Transverse colon (tissue), 4 donors: ENCODE measurements at regions not wholly inside any gene's neighbourhood (a gene's known extent, or its start where the extent isn't known, plus 50 kb on each side); places are given as distances from the start of the nearest gene placed in this dataset.

Experiments used
- DNase-seq: peaks from one replicate; pipeline ENCODE4 v3.0.0-alpha.2; 2019
- H3K27ac ChIP-seq, 4 donors: fragments of 200-600 bp; sonication (generic); 2 replicates each; pipeline ENCODE4 v1.5.1; 2016 to 2018; ENCODE audit warnings: inconsistent platforms in 4 of 4
- H3K27me3 ChIP-seq: fragments of 200-600 bp; sonication (generic); 2 replicates; pipeline ENCODE4 v1.5.1; 2017; ENCODE audit warnings: inconsistent platforms
- H3K36me3 ChIP-seq, 4 donors: fragments of 200-600 bp; sonication (generic); 2 replicates each; pipeline ENCODE4 v1.5.1; 2017 to 2019; ENCODE audit warnings: inconsistent platforms in 4 of 4
- H3K4me1 ChIP-seq, 4 donors: fragments of 200-600 bp; sonication (generic); 2 replicates each; pipeline ENCODE4 v1.5.1; 2017 to 2020; ENCODE audit warnings: inconsistent platforms in 4 of 4
- H3K4me3 ChIP-seq, 4 donors: fragments of 200-600 bp; sonication (generic); 1 replicate in 1 of 4; 2 replicates in 3 of 4; pipeline versions ENCODE4 v1.5.1 to v1.6.1; 2017 to 2019; ENCODE audit warnings: inconsistent platforms in 4 of 4
- H3K9me3 ChIP-seq, 2 donors: fragments of 200-600 bp; sonication (generic); 2 replicates each; pipeline ENCODE4 v1.5.1; 2017 to 2019; ENCODE audit warnings: inconsistent platforms in 2 of 2
- CTCF ChIP-seq, 5 experiments: fragments of 200-600 bp in 3 of 5; fragments of 450-650 bp in 2 of 5; sonication (generic) in 3 of 5; IDR thresholded peaks; 1 replicate in 2 of 5; 2 replicates in 3 of 5; pipeline ENCODE4 v1.5.1; 2016 to 2017; ENCODE audit warnings: antibody characterized with exemption in 5 of 5, inconsistent platforms in 3 of 5, mild to moderate bottlenecking in 2 of 5, moderate library complexity in 1 of 5
- EP300 ChIP-seq: sonication (generic); formaldehyde crosslinking; IDR thresholded peaks from one replicate; pipeline ENCODE4 v1.6.1; 2017; ENCODE audit warnings: antibody characterized with exemption, low read depth
- POLR2A ChIP-seq: fragments of 450-650 bp; IDR thresholded peaks from one replicate; pipeline ENCODE4 v1.6.1; 2016; ENCODE audit warnings: antibody characterized with exemption, mild to moderate bottlenecking, moderate library complexity
- POLR2AphosphoS5 ChIP-seq, 3 donors: sonication (generic); formaldehyde crosslinking; IDR thresholded peaks; one replicate each; pipeline ENCODE4 v1.6.1; 2016; ENCODE audit warnings: antibody characterized with exemption in 3 of 3
- WGBS, 2 donors: methylation state at CpG; one replicate each; pipeline ENCODE4 v1.1.5; 2018; ENCODE audit warnings: low coverage in 1 of 2; 5-methylcytosine and 5-hydroxymethylcytosine counted together
- in situ Hi-C, 4 donors: fragments of 200-750 bp; cut with MboI; loops; one replicate each; pipeline versions ENCODE4 v1.15.0 to v1.15.1; 2017; ENCODE audit warnings: low sequenced_read_pairs in 3 of 4, low pct_ligation_motif_present in 1 of 4, low pct_unique_long_range_greater_than_20kb in 1 of 4
- intact Hi-C: fragments of 100-400 bp; cut with DNase I; formaldehyde crosslinking; loops from one replicate; pipeline ENCODE4 v1.15.1; 2023; ENCODE audit warnings: low total_unique reads

GRCh38 chr21:16072221-16072620 is 342.4 kb downstream of the USP25 start:
- no peak for DNase-seq
- H3K4me3 ChIP-seq: no peak overlapping the region
- no peaks in the 10 kb centered on the region for H3K36me3 ChIP-seq
- 82 to 90% methylated on average over 3 of the region's 3 CpGs for WGBS, 2 donors
- intact Hi-C loops: no loop called here
- no peaks in the 10 kb centered on the region for H3K9me3 ChIP-seq
- H3K27me3 ChIP-seq: no peaks in the 10 kb centered on the region
- no peak for TF ChIP-seq EP300
- TF ChIP-seq POLR2A: no peak
- no peak for TF ChIP-seq POLR2AphosphoS5 (IDR thresholded peaks at IDR 0.05)
- TF ChIP-seq CTCF (IDR thresholded peaks at IDR 0.05): no peak
- in situ Hi-C loops: no loop called here
- no peak overlapping the region for H3K27ac ChIP-seq
- no peaks in the 10 kb centered on the region for H3K4me1 ChIP-seq

GRCh38 chr21:16072737-16073136 is 343.0 kb downstream of the USP25 start:
- H3K36me3 ChIP-seq: no peaks in the 10 kb centered on the region
- H3K27me3 ChIP-seq: no peaks in the 10 kb centered on the region
- DNase-seq: no peak
- no peaks in the 10 kb centered on the region for H3K9me3 ChIP-seq
- no peak for TF ChIP-seq EP300
- 48 to 53% methylated on average over 6 of the region's 6 CpGs for WGBS, 2 donors
- intact Hi-C loops: no loop called here
- H3K4me3 ChIP-seq: no peak overlapping the region
- no peak overlapping the region for H3K27ac ChIP-seq
- no peaks in the 10 kb centered on the region for H3K4me1 ChIP-seq
- in situ Hi-C loops: no loop called here

GRCh38 chr21:16073586-16073985 is 343.8 kb downstream of the USP25 start:
- 52 to 79% methylated on average over 2 of the region's 2 CpGs for WGBS, 2 donors
- no peak overlapping the region for H3K27ac ChIP-seq
- no peaks in the 10 kb centered on the region for H3K4me1 ChIP-seq
- TF ChIP-seq EP300 (no peak), POLR2A (no peak), POLR2AphosphoS5 (IDR thresholded peaks at IDR 0.05) (no peak), CTCF (IDR thresholded peaks at IDR 0.05) (no peak)
- no peaks in the 10 kb centered on the region for H3K9me3 ChIP-seq
- no peaks in the 10 kb centered on the region for H3K36me3 ChIP-seq
- intact Hi-C loops: no loop called here
- in situ Hi-C loops: no loop called here
- no peaks in the 10 kb centered on the region for H3K27me3 ChIP-seq
- DNase-seq: no peak
- H3K4me3 ChIP-seq: no peak overlapping the region

GRCh38 chr21:16074950-16075489 is 345.2 kb downstream of the USP25 start:
- H3K36me3 ChIP-seq: no peaks in the 10 kb centered on the region
- in situ Hi-C loops (loop anchor here in 2 of 4 donors (25.0 kb wide), 1 partner anchor 262 kb away; no protein-coding TSS in a partner anchor), intact Hi-C loops (no loop called here)
- no peaks in the 10 kb centered on the region for H3K27me3 ChIP-seq
- no peaks in the 10 kb centered on the region for H3K9me3 ChIP-seq
- no peaks in the 10 kb centered on the region for H3K4me1 ChIP-seq
- no peak overlapping the region for H3K4me3 ChIP-seq
- no peak for DNase-seq
- H3K27ac ChIP-seq: no peak overlapping the region
- TF ChIP-seq POLR2AphosphoS5 (IDR thresholded peaks at IDR 0.05) (no peak), CTCF (IDR thresholded peaks at IDR 0.05) (no peak)
- 55 to 58% methylated on average over 3 of the region's 3 CpGs for WGBS, 2 donors

- H3K4me1 ChIP-seq: no peaks in the 10 kb centered on the region
- in situ Hi-C loops (loop anchor here in 2 of 4 donors (25.0 kb wide), 1 partner anchor 262 kb away; no protein-coding TSS in a partner anchor), intact Hi-C loops (no loop called here)
- no peaks in the 10 kb centered on the region for H3K27me3 ChIP-seq
- H3K9me3 ChIP-seq: no peaks in the 10 kb centered on the region
- H3K27ac ChIP-seq: no peak overlapping the region
- 80 to 93% methylated on average over 5 of the region's 5 CpGs for WGBS, 2 donors
- TF ChIP-seq POLR2A (no peak), CTCF (IDR thresholded peaks at IDR 0.05) (no peak), EP300 (no peak), POLR2AphosphoS5 (IDR thresholded peaks at IDR 0.05) (no peak)
- H3K36me3 ChIP-seq: no peaks in the 10 kb centered on the region
- DNase-seq: no peak
- H3K4me3 ChIP-seq: no peak overlapping the region
Measured at GRCh38 chr21:16075649-16076282, 346.0 kb downstream of the USP25 start.
